Cardiac fibroblast (primary cell): ENCODE measurements at regions not wholly inside any gene's neighbourhood (a gene's known extent, or its start where the extent isn't known, plus 50 kb on each side); places are given as distances from the start of the nearest gene placed in this dataset.
"Not testable (repeated sequence)": the region's sequence is repeated elsewhere in the genome, so short reads cannot be mapped to it uniquely, and the experiment has no call there.

Source experiments
- DNase-seq, 2 donors: peaks; one replicate each; pipeline versions ENCODE4 v3.0.0 to v3.0.0-alpha.2; 2010; ENCODE audit warnings: low read depth in 2 of 2
- H3K4me3 ChIP-seq, 2 donors: replicated peaks in 1 of 2; 1 replicate in 1 of 2; 2 replicates in 1 of 2; pipeline ENCODE4 v1.5.1; 2011; ENCODE audit warnings: low read depth in 2 of 2, low read length in 2 of 2, mild to moderate bottlenecking in 2 of 2, moderate library complexity in 1 of 2
- CTCF ChIP-seq: IDR thresholded peaks from one replicate; pipeline ENCODE4 v1.5.1; 2011; ENCODE audit warnings: low read depth, mild to moderate bottlenecking, low read length, inconsistent platforms

GRCh38 chr7:12016439-12016838 is 184.4 kb upstream of the THSD7A start:
- no peak overlapping the region for H3K4me3 ChIP-seq
- no peak for DNase-seq
- TF ChIP-seq CTCF: no peak

GRCh38 chr7:12017046-12017445 is 185.0 kb upstream of the THSD7A start:
- H3K4me3 ChIP-seq: no peak overlapping the region
- no peak for TF ChIP-seq CTCF
- DNase-seq: no peak

- H3K4me3 ChIP-seq: not testable (repeated sequence)
Observed at GRCh38 chr7:12022011-12022410, 189.1 kb upstream of the TMEM106B start.

GRCh38 chr7:12025246-12025645 is 185.8 kb upstream of the TMEM106B start:
- DNase-seq: peak in 1 of 2 donors; percentile 5
- TF ChIP-seq CTCF: no peak

More at GRCh38 chr7:12022011-12022410, 189.1 kb upstream of the TMEM106B start:
- DNase-seq: not testable (repeated sequence)

GRCh38 chr7:12028508-12028907 is 182.6 kb upstream of the TMEM106B start:
- no peak for TF ChIP-seq CTCF
- H3K4me3 ChIP-seq: no peak overlapping the region
- peak in 1 of 2 donors; percentile 2 for DNase-seq

More at GRCh38 chr7:12025246-12025645, 185.8 kb upstream of the TMEM106B start:
- no peak overlapping the region for H3K4me3 ChIP-seq

- peak in 1 of 2 donors; percentile 33 for DNase-seq
- TF ChIP-seq CTCF: no peak
- no peak overlapping the region for H3K4me3 ChIP-seq
Observed at GRCh38 chr7:12030116-12030515, 181.0 kb upstream of the TMEM106B start.

- TF ChIP-seq CTCF: no peak
- no peak overlapping the region for H3K4me3 ChIP-seq
- no peak for DNase-seq
Observed at GRCh38 chr7:12031186-12031585, 179.9 kb upstream of the TMEM106B start.

GRCh38 chr7:12031638-12032037 is 179.5 kb upstream of the TMEM106B start:
- TF ChIP-seq CTCF: no peak
- H3K4me3 ChIP-seq: no peak overlapping the region
- peak; percentile 45 to 63 for DNase-seq
